Right lobe of liver (tissue), 4 donors: ENCODE measurements at regions not wholly inside any gene's neighbourhood (a gene's known extent, or its start where the extent isn't known, plus 50 kb on each side); places are given as distances from the start of the nearest gene placed in this dataset.

Experiments used
- CTCF ChIP-seq, 4 donors: fragments of 200-600 bp in 3 of 4; fragments of 450-650 bp in 1 of 4; IDR thresholded peaks; one replicate each; pipeline versions ENCODE4 v1.5.1 to v1.8.0; 2016 to 2022; ENCODE audit warnings: antibody characterized with exemption in 4 of 4, mild to moderate bottlenecking in 2 of 4
- POLR2A ChIP-seq: fragments of 450-650 bp; IDR thresholded peaks from one replicate; pipeline ENCODE4 v1.6.1; 2017; ENCODE audit warnings: antibody characterized with exemption, mild to moderate bottlenecking
- donor health status: DM: no; HTN: no; CAD: no.
- donor health status: DM: no; HTN: no; CAD: no.
- donor health status: DM: no; HTN: yes; CAD: no.

- no peak for TF ChIP-seq CTCF (IDR thresholded peaks at IDR 0.05)
- no peak for TF ChIP-seq POLR2A
These were observed 680.6 kb upstream of the NECTIN3 start for GRCh38 chr3:110391042-110391441.
